Gastroesophageal sphincter (tissue), 4 donors: ENCODE measurements at regions not wholly inside any gene's neighbourhood (a gene's known extent, or its start where the extent isn't known, plus 50 kb on each side); places are given as distances from the start of the nearest gene placed in this dataset.

Experiments used
- ATAC-seq: fragments of 150-250 bp; one replicate; pipeline ENCODE4 v1.9.1; 2016; ENCODE audit warnings: mild to moderate bottlenecking, moderate library complexity
- H3K27ac ChIP-seq, 4 donors: fragments of 200-600 bp; sonication (generic) in 3 of 4; 1 replicate in 3 of 4; 2 replicates in 1 of 4; pipeline ENCODE4 v1.5.1; 2016 to 2019
- H3K27me3 ChIP-seq: fragments of 200-600 bp; sonication (generic); one replicate; pipeline ENCODE4 v1.5.1; 2019
- H3K36me3 ChIP-seq, 2 donors: fragments of 200-600 bp; sonication (generic); one replicate each; pipeline ENCODE4 v1.5.1; 2019; ENCODE audit warnings: control low read depth in 1 of 2
- H3K4me1 ChIP-seq, 3 donors: fragments of 200-600 bp; sonication (generic); 1 replicate in 2 of 3; 2 replicates in 1 of 3; pipeline ENCODE4 v1.5.1; 2016 to 2019; ENCODE audit warnings: control low read depth in 2 of 3
- H3K4me3 ChIP-seq, 2 donors: fragments of 200-600 bp; sonication (generic); one replicate each; pipeline ENCODE4 v1.5.1; 2019; ENCODE audit warnings: mild to moderate bottlenecking in 1 of 2, moderate library complexity in 1 of 2
- H3K9me3 ChIP-seq, 3 donors: fragments of 200-600 bp; sonication (generic); one replicate each; pipeline ENCODE4 v1.5.1; 2017 to 2019; ENCODE audit warnings: control low read depth in 2 of 3
- CTCF ChIP-seq, 4 experiments: fragments of 200-600 bp in 2 of 4; fragments of 450-650 bp in 2 of 4; sonication (generic) in 1 of 4; IDR thresholded peaks; one replicate each; pipeline ENCODE4 v1.5.1; 2017 to 2019; ENCODE audit warnings: antibody characterized with exemption in 4 of 4, mild to moderate bottlenecking in 2 of 4, moderate library complexity in 2 of 4
- EP300 ChIP-seq: sonication (generic); formaldehyde crosslinking; IDR thresholded peaks from one replicate; pipeline ENCODE4 v1.6.1; 2017; ENCODE audit warnings: antibody characterized with exemption, mild to moderate bottlenecking
- POLR2A ChIP-seq, 2 donors: fragments of 450-650 bp; IDR thresholded peaks; one replicate each; pipeline ENCODE4 v1.6.1; 2017; ENCODE audit warnings: antibody characterized with exemption in 2 of 2, mild to moderate bottlenecking in 2 of 2, moderate library complexity in 1 of 2
- POLR2AphosphoS5 ChIP-seq: sonication (generic); formaldehyde crosslinking; IDR thresholded peaks from one replicate; pipeline ENCODE4 v1.6.1; 2017; ENCODE audit warnings: antibody characterized with exemption
- WGBS, 2 donors: methylation state at CpG; one replicate each; pipeline ENCODE4 v1.1.5; 2018; ENCODE audit warnings: low coverage in 1 of 2; 5-methylcytosine and 5-hydroxymethylcytosine counted together

GRCh38 chr9:31334837-31335528 lies 1049.5 kb upstream of the ACO1 start:
- Histone ChIP-seq H3K36me3 (no peaks in the 10 kb centered on the region), H3K4me3 (no peak overlapping the region), H3K27me3 (no peaks in the 10 kb centered on the region), H3K27ac (peak overlapping the region in 1 of 4 donors; percentile 11), H3K4me1 (peaks cover 0 to 12% (median 0%) of the 10 kb centered on the region in 3 donors), H3K9me3 (no peaks in the 10 kb centered on the region)
- no peak for ATAC-seq
- WGBS, 2 donors, result no CpG with 5 or more reads among the region's 6 CpGs
- TF ChIP-seq EP300 (no peak), POLR2A (IDR thresholded peaks at IDR 0.05) (no peak), CTCF (IDR thresholded peaks at IDR 0.05) (no peak), POLR2AphosphoS5 (no peak)

- 43 to 67% methylated on average over 1 to 3 of the region's 4 CpGs for WGBS, 2 donors
- H3K27me3 ChIP-seq, result no peaks in the 10 kb centered on the region
- TF ChIP-seq POLR2A (IDR thresholded peaks at IDR 0.05) (no peak), EP300 (no peak), POLR2AphosphoS5 (no peak), CTCF (IDR thresholded peaks at IDR 0.05) (no peak)
- no peaks in the 10 kb centered on the region for H3K36me3 ChIP-seq
- ATAC-seq, result peak; percentile 55
- H3K4me1 ChIP-seq, result peaks cover 0 to 12% (median 0%) of the 10 kb centered on the region in 3 donors
- H3K9me3 ChIP-seq, result no peaks in the 10 kb centered on the region
- H3K27ac ChIP-seq, result peak overlapping the region in 1 of 4 donors; percentile 11
- no peak overlapping the region for H3K4me3 ChIP-seq
These were observed 1048.8 kb upstream of the ACO1 start for GRCh38 chr9:31335529-31336234.

- no peak for TF ChIP-seq EP300
- no peak for TF ChIP-seq POLR2AphosphoS5
- no peak for TF ChIP-seq CTCF (IDR thresholded peaks at IDR 0.05)
- no peak for TF ChIP-seq POLR2A (IDR thresholded peaks at IDR 0.05)
- Histone ChIP-seq H3K4me1 (peaks cover 0 to 12% (median 0%) of the 10 kb centered on the region in 3 donors), H3K27me3 (no peaks in the 10 kb centered on the region), H3K9me3 (no peaks in the 10 kb centered on the region), H3K27ac (no peak overlapping the region), H3K36me3 (no peaks in the 10 kb centered on the region), H3K4me3 (no peak overlapping the region)
- ATAC-seq, result no peak
- WGBS, 2 donors, result 12 to 27% methylated on average over 1 of the region's 1 CpG
These were observed 1048.1 kb upstream of the ACO1 start for GRCh38 chr9:31336386-31336785.

GRCh38 chr9:31336841-31337240 lies 1047.6 kb upstream of the ACO1 start:
- ATAC-seq, result no peak
- 73 to 100% methylated on average over 1 of the region's 1 CpG for WGBS, 2 donors
- Histone ChIP-seq H3K36me3 (no peaks in the 10 kb centered on the region), H3K27me3 (no peaks in the 10 kb centered on the region), H3K9me3 (no peaks in the 10 kb centered on the region), H3K27ac (no peak overlapping the region), H3K4me3 (no peak overlapping the region), H3K4me1 (peaks cover 0 to 12% (median 0%) of the 10 kb centered on the region in 3 donors)
- TF ChIP-seq POLR2AphosphoS5 (no peak), EP300 (no peak), POLR2A (IDR thresholded peaks at IDR 0.05) (no peak), CTCF (IDR thresholded peaks at IDR 0.05) (no peak)
